ENCODE measurements at regions not wholly inside any gene's neighbourhood (a gene's known extent, or its start where the extent isn't known, plus 50 kb on each side); places are given as distances from the start of the nearest gene placed in this dataset.
"Not testable (repeated sequence)": the region's sequence is repeated elsewhere in the genome, so short reads cannot be mapped to it uniquely, and the experiment has no call there.

DNA sequence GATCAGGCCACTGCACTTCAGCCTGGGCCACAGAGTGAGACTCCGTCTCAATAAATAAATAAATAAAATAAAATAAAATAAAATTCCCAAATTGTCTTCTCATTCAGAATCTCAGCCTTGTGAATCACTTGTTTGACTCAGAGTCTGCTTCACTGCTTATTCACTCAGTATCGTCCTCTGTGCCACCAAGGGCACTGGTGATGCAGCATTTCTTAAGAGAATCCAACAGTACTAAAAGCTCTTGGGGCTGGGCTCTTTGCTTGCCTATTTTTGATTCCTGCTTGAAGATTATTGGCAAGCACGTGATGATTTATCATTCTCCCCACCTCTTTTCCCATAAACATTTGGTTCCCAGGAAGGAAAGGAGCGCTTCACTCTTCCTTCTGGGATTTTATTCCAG is 54.8 kb upstream of the HMGB1 start:
- no peaks in the 10 kb centered on the region for H3K27me3 ChIP-seq (replicated peaks; ENCODE audit: control insufficient read depth, insufficient read depth, low read length)
- no peak overlapping the region for H3K4me3 ChIP-seq (replicated peaks; ENCODE audit: low read depth, low read length)
- H3K36me3 ChIP-seq (ENCODE audit: control insufficient read depth, insufficient read depth, low read length) = no peaks in the 10 kb centered on the region
- TF ChIP-seq, protein P1, sequence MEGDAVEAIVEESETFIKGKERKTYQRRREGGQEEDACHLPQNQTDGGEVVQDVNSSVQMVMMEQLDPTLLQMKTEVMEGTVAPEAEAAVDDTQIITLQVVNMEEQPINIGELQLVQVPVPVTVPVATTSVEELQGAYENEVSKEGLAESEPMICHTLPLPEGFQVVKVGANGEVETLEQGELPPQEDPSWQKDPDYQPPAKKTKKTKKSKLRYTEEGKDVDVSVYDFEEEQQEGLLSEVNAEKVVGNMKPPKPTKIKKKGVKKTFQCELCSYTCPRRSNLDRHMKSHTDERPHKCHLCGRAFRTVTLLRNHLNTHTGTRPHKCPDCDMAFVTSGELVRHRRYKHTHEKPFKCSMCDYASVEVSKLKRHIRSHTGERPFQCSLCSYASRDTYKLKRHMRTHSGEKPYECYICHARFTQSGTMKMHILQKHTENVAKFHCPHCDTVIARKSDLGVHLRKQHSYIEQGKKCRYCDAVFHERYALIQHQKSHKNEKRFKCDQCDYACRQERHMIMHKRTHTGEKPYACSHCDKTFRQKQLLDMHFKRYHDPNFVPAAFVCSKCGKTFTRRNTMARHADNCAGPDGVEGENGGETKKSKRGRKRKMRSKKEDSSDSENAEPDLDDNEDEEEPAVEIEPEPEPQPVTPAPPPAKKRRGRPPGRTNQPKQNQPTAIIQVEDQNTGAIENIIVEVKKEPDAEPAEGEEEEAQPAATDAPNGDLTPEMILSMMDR (IDR thresholded peaks at IDR 0.05; ENCODE audit: insufficient read depth, low read length, poor library complexity, severe bottlenecking) = no peak
- no peak for DNase-seq (ENCODE audit: extremely low read depth, insufficient read length)

DNA sequence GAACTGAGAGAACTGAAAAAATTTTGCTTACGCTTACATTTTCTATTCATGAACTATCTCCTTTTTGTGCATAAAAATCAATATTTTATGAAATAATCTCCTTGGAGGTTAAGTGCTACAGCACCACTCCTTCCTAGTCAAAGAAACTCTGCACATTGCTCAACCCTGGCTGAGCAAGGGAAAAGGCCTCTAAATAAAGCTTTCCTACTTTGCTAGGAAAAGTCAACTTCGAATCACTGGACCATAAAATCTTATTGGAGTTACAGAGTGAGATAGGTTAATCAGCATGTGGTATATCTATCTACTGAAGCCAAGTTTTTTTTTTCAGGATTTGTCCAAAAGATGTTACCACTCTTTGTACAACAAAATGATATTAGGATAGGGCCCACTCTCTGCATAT is 57.5 kb upstream of the HMGB1 start:
- Histone ChIP-seq H3K27me3 (replicated peaks; ENCODE audit: control insufficient read depth, insufficient read depth, low read length) (no peaks in the 10 kb centered on the region), H3K4me3 (replicated peaks; ENCODE audit: low read depth, low read length) (no peak overlapping the region), H3K36me3 (ENCODE audit: control insufficient read depth, insufficient read depth, low read length) (no peaks in the 10 kb centered on the region)
- TF ChIP-seq, protein P1 (IDR thresholded peaks at IDR 0.05; ENCODE audit: insufficient read depth, low read length, poor library complexity, severe bottlenecking) = no peak
- DNase-seq (ENCODE audit: extremely low read depth, insufficient read length) = no peak

DNA sequence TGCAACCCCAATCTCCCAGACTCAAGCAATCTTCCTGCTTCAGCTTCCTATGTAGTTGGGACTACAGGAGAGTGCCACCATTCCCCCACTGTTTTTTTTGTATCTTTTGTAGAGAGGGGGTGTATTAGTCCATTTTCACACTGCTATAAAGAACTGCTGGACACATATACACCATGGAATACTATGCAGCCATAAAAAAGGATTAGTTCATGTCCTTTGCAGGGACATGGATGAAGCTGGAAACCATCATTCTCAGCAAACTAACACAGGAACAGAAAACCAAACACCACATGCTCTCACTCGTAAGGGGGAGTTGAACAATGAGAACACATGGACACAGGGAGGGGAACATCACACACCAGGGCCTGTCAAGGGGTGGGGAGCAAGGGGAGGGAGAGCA is 58.1 kb upstream of the HMGB1 start:
- not testable (repeated sequence) for H3K36me3 ChIP-seq (ENCODE audit: control insufficient read depth, insufficient read depth, low read length); DNase-seq (ENCODE audit: extremely low read depth, insufficient read length); H3K4me3 ChIP-seq (replicated peaks; ENCODE audit: low read depth, low read length); H3K27me3 ChIP-seq (replicated peaks; ENCODE audit: control insufficient read depth, insufficient read depth, low read length)

DNA sequence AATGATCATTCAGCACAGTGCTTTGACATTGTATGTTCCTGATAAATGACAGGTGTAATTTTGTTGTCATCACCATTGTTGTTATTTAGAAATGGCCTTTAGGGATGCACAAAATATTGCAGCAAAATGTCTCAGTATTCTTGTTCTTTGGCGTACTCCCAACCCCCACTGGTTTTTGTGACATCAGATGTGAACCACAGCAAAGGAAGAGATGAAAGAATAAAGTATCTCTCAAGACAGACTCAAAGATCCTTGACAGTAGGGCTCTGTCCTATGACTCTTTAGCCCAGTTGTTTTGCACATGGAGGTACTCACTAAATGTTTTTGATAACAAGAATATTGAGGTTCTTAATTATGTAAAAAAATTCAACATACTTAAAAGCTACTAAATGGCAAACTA is 59.5 kb upstream of the HMGB1 start:
- not testable (repeated sequence) for H3K36me3 ChIP-seq (ENCODE audit: control insufficient read depth, insufficient read depth, low read length); H3K27me3 ChIP-seq (replicated peaks; ENCODE audit: control insufficient read depth, insufficient read depth, low read length); H3K4me3 ChIP-seq (replicated peaks; ENCODE audit: low read depth, low read length); DNase-seq (ENCODE audit: extremely low read depth, insufficient read length)

DNA sequence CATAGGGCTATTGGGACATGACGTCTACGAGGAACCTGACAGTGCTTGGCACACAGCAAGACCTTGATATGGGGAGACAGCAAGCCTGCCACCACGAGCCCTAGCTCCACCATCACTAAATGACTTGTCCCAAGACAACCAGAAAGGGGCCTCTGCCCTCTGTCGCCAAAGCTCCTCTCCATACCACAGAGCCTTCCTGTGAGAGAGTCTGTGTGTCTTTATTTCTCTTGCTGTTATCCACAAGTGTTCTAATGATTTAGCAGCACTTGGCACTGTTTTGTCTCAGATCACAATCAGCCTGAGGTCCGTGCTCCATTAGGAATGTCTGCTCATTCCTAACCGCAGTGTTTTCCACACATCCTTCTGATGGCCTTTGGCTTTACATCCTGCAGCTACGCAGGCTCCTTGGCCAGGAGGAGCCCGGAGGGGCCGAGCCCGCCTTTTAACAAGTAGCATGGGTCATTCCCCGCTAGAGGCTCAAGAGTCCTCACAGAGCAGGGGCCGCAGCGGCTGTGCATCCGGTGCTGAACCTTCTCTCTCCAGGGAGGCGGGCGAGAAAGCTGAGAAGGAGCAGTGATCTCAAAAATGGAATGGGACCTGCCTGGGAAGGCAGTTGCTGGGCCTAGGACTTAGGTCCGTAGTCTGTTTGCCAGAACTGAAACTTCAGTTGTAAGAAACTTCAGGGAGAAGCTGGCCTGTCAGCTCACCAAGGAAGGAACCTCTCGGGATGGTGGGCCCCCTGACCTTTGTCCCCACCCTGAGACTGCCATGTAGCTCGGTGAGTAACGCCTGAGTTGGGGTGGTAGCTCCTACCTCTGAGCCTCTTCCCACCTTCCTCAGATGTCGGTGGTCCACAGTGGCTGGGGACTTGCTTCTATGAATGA is 61.1 kb upstream of the HMGB1 start:
- Histone ChIP-seq H3K27me3 (replicated peaks; ENCODE audit: control insufficient read depth, insufficient read depth, low read length) (no peaks in the 10 kb centered on the region), H3K36me3 (ENCODE audit: control insufficient read depth, insufficient read depth, low read length) (no peaks in the 10 kb centered on the region), H3K4me3 (replicated peaks; ENCODE audit: low read depth, low read length) (no peak overlapping the region)
- DNase-seq (ENCODE audit: extremely low read depth, insufficient read length) = no peak
- TF ChIP-seq, protein P1 (IDR thresholded peaks at IDR 0.05; ENCODE audit: insufficient read depth, low read length, poor library complexity, severe bottlenecking) = no peak

DNA sequence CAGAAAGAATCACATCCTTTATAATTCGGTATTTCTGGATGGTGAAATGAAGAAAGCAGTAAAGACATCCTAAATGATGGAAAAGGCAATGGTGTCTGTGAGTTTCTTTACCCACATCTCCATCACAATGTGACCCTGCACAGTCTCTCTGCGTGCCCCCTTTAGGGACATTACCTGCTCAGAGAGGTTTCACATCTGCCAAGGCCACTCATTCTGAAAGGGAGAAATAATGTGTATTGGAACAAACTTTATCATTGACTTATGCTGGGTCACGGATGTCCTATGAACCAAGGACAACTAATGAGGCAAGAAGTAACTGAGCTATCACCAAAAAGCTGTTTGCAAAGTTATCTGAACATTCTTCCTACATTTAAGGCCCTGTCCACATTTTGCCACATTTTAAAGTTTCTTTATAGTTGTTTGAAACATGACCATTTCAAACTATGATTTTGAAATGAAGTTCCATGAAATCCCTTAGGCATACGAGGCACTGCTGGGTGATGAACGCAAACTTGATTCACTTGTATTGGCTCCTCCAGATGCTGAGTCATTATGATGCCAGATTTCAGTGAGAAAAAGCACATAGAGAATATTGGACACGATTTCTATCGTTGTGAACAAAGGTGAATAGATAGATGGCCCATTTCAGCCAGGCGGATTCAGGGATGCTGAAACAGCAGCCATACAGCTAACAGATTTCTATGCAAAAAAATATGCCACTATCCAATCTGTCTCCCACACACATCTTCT is 63.5 kb upstream of the HMGB1 start:
- Histone ChIP-seq H3K4me3 (replicated peaks; ENCODE audit: low read depth, low read length) (no peak overlapping the region), H3K27me3 (replicated peaks; ENCODE audit: control insufficient read depth, insufficient read depth, low read length) (no peaks in the 10 kb centered on the region), H3K36me3 (ENCODE audit: control insufficient read depth, insufficient read depth, low read length) (no peaks in the 10 kb centered on the region)
- DNase-seq (ENCODE audit: extremely low read depth, insufficient read length) = peak; percentile 45
- TF ChIP-seq, protein P1 (IDR thresholded peaks at IDR 0.05; ENCODE audit: insufficient read depth, low read length, poor library complexity, severe bottlenecking) = no peak
